HG03439 (cell line): ENCODE measurements at regions not wholly inside any gene's neighbourhood (a gene's known extent, or its start where the extent isn't known, plus 50 kb on each side); places are given as distances from the start of the nearest gene placed in this dataset.

Experiments used
- ATAC-seq: cut with Tn5 transposase; IDR thresholded peaks from one replicate; pipeline ENCODE4 v1.9.1; 2021; ENCODE audit warnings: mild to moderate bottlenecking, moderate library complexity; ENCODE audit not compliant: unreplicated experiment

DNA sequence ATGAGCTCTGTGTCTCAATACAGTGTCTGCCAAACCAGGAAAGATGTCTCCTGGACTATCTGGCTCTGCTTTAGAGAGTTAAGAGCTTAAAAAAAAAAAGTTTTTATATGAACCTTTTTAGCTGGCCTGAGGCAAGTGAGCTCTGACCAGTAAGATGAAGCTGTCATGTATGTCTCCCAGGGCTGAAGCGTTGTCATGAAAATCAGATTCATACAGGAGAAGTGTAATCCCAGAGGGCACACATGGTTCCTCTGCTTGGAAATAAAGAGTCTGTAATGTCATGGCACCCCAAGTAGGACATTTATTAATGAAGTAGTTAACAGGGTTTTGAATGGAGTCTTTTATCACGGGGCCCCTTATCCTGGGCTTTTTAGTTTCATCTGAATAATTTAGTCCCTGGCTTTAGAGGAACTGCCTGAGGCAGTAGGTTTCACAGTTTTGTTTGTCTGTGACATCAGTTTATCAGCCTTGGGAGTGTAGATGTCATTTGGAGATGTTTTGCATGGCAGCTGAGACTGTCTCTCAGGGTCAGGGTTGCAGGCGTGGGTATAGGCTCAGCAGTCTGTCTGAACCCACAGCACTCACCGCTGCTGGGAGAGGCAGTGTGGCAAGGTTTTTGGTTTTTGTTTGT, 223.3 kb downstream of the DIRAS2 start:
- no peak for ATAC-seq

DNA sequence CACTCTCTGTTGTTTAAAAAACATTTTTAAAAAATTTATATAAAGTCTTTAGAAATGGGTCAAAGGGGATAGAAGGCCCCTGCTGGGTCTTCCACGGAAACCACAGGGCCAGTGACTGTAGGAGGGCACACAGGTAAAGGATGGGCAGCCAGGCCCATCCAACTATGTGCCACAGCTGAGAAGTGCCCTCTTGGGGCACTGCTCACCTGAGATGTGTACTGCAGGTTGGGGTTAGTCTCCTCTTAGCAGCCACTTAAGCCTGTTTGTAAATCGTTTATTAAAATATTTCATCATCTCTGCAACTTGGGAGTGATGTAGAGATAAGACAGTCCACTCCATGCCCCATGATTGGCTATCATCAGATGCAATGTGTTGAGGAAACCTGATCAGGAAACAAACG, 222.4 kb downstream of the DIRAS2 start:
- no peak for ATAC-seq

DNA sequence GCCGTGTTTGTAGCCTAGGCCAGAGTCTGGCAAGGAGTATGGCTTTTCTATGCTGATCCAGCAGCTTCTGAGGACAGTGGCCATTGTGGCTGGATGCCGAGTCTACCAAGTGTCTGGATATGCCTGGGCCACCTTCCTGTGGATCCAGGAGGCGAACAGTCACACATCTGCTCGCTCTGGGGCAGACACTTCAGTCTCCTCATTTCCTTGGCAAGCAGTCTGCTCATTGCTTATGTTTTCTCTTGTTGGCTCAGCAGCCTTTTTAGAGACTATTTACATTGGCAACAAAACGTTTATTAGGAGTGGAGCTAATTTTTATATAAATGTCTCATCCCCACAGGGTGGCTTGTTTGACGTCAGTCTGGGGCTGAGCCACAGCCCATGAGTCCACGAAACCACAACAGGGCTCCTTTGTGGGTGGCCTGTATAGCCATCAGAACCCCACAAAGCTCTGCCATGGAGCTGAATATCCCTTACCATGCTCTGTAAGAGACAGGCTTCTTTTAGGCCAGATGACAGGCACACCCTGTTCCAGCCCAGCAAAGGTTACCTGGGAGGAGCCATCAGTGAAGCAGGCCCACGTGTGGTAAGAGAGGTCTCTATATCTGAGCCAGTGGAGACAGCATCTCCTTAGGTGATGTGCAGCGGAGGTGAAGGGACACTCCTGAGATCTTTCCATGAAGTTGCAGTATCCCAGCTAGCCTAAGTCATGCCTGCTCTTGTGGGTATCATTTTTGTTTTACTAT, 221.7 kb downstream of the DIRAS2 start:
- ATAC-seq = no peak

DNA sequence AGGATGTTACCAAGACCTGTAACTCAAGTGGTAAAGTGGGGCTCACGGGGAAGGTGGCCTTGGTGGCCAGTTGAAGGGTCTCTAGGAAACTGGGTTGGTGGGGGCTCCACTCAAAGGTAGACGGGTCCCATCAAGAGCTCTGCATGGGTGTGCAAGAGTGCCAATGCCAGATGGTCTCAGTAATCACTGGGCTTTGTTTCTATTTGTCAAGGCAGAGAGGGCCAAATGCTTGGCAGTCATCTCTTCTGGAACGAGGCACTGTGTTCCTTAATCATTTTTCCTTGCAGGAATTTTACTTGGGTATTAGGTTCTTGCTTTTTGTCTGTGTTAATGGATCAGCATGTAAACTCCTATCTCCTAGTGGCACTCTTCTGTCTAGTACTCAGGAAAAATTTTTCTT, 220.8 kb downstream of the DIRAS2 start:
- no peak for ATAC-seq

DNA sequence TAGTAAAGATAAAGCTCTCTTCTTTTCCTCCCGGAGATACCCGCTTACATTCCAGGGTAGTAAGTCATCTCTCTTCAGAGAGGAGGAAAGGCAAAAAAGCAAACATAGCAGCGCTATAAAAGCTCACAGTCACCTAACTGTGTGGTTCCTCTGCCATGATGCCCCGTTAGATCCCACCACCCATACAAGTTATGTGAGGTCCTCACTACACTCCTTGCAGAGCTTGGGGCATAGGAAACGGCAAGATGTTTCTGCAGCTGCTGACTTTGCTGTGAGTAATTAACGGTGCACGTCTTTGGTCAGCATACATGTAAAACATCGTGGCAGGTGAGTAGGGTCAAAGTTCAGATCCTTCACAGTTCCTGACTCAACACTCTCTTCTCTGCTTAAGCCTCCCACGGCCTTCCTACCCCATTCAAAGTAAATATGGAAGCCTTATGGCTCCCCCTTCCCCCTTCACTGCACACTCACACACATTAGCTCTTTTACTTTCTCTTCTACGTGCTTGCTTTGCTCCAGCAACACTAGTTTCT, 218.9 kb downstream of the DIRAS2 start:
- no peak for ATAC-seq

DNA sequence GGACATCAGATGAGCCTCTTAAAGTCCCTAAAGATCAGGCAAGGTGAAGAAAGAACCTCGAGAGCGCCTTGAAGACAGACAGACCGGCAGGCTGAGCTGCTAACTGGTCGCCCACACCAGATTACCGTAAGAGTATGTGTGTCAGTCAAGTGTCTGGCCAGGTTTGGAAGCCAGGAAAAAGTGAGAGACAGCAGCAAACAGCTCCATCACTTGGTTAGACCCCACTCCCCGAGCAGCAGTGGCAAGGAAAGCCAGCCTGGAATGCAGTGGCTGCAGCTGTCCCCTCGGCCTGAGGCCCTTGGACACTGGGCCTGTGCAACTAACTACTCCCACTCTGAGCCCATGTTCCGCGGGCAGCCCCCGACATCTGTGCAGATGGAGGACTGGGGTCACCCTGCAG, 214.1 kb downstream of the DIRAS2 start:
- no peak for ATAC-seq

DNA sequence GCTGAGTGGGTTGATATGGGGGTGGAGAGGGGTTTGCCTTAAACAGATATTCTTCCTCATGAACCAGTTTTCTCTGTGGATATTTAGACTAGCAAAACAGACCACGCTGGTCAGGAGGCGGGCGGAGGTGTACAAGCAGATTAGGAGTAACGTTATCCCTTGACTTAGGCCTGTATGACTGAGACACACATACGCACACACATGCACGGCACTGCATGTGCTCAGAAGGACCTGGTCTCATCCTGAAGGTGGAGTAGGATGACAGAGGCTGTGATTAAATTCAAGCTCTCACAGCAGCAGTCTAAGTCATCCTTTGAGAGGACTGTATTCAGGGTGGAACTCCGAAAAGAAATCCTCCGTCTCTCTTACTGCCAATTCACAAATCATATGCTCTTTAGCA, 209.7 kb downstream of the DIRAS2 start:
- no peak for ATAC-seq

DNA sequence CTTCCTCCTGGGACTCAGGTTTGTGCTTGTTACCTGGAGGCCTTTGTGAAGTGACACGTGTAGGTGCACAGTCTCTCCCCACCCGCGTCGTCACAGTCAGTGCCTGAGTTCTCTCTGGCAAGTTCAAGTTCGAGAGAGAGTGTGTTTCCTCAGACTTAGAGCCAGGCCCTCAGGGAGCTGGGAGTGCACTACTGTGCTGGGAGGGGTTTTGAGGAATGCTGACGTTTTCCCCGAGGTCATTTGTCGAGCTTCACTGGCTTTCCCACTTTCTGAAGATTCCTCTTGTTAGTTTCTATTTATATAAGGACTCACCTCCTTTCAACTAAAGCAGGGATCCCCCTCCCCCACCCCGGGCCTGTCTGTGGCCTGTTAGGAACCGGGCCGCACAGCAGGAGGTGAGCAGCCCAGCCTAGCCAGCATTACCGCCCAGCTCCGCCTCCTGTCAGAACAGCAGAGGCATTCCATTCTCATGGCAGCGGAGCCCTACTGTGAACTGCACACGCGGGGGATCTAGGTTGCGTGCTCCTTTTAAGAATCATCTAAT, 209.2 kb downstream of the DIRAS2 start:
- no peak for ATAC-seq

DNA sequence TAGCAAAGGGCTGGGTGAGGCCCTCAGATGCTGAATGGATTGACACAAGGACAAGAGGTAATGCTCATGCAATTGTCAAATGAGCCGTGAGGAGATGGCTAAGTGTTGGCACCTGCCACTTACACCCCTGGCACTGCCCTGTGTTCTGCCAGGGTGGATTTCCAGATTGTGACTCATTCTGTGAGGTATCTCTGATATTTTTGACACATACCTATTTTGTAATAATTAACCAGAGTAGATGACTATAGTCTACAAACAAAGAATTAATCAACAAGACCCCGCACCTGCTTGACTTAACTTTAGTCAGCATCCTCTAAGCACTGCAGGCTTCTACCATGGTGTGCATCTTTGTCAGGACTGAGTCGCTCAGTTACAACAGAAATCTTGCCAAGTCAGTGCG, 200.8 kb downstream of the DIRAS2 start:
- no peak for ATAC-seq

DNA sequence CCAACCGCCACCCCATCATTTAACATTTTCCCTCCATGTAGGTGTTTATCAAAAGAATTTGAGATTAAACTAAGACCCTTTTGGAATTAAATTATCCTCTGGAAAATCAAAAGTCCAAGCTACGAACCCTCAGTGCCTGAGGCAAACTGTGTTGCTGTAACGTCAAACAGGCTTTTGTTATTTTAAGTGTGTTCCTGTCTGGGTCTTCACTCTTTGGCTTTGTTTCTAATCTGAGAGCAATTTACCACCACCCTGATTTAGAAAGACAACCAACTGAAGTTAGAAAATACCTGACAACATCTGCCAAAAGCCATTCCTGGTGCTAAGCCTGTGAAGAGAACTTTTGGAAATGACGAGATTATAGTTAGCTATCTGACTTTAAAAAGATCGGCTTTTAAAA, 199.9 kb downstream of the DIRAS2 start:
- no peak for ATAC-seq

DNA sequence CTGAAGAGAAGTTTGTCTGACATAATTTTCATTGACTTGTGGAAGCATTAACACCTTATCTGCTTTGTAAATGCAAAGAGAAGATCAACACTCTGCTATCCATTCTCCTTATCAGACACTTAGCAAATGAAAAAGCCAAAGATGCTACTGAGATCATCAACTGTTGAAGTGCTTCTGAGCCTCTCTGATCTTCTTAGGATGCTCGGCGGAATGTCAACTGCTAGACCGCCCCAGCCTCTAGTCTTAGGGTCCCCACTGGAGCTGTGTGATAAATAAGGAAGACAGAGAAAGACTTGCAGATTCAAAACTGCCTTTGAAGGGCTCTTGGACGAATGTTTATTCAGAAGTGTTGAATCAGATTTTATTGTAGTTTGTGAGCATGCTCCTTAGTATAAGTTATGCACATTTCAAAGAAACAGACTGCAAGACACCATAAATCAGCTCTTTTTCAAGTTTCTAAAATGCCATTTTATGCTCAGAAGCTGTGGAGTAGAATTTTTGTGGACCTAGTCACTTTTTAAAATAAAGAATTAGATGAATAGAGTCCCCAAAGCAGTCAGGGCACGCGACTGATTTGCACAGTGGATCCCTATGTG, 197.9 kb downstream of the DIRAS2 start:
- ATAC-seq = no peak

DNA sequence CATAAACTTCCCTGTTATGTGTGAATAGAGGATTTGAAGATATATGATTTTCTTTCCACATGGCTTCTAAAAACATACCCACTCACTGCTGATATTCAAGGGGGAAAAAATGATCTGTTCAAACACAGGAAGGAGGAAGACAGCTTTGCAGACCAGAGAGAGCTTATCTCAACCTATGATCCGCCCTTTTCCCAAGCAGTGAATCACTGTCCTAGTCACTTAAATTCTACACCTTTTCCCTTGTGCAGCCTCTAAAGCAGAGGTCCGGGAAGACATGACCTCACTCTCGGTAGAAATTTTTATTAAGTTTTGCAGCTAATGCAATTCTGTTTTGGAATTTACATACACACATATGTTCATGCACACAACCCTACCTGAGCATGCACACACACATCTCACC, 197.2 kb downstream of the DIRAS2 start:
- no peak for ATAC-seq

DNA sequence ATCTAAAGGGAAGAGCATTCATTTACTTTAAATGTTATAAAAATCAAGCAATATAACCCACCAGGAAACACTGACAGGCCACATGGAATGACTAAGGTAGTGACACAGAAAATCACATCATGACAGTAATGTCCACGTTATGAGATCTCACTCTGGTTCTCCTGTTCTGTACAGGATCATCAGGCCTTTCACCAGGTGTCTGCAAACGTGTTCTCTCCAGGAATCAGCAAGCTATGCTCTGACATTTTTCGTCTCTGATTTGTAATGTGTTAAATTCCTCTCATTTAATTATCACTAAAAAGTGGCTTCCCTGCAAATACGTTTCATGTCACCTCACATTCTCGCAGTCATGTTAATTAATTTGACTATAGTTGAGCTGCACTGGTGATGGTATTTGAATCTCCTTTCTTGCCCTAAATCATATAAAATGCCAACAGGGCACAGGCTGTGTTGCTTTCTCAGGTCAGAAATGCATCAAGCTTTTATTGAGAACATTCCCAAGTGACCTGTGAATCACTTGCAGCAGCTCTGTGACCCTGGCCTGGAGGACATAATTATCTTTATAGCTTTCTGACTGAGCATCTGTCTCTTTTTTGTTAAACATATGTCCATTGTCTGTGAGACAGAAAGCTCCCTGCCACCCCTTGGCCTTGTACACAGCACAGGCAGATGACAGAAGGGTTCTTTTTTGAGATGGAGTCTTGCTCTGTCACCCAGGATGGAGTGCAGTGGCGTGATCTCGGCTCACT, 196.2 kb downstream of the DIRAS2 start:
- no peak for ATAC-seq

DNA sequence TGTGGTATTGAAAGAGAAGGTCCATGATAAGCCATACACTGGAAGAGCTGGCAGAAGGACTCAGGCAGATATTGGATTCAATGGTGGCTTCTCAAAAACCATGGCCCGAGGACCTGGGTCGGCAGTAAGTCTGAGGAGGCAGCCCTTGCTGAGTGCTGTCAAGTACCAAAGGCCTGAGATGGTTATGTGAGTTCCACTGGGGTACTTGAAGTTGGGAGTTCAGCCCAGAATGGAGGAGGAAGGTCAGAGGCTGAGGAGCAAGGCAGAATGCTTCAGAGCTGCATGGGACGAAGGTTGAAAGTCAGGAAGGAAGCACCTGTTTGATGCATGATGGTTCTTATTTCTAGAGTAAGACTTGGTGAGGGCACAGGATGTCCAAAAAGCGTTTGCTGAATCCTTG, 194.9 kb downstream of the DIRAS2 start:
- ATAC-seq = no peak

DNA sequence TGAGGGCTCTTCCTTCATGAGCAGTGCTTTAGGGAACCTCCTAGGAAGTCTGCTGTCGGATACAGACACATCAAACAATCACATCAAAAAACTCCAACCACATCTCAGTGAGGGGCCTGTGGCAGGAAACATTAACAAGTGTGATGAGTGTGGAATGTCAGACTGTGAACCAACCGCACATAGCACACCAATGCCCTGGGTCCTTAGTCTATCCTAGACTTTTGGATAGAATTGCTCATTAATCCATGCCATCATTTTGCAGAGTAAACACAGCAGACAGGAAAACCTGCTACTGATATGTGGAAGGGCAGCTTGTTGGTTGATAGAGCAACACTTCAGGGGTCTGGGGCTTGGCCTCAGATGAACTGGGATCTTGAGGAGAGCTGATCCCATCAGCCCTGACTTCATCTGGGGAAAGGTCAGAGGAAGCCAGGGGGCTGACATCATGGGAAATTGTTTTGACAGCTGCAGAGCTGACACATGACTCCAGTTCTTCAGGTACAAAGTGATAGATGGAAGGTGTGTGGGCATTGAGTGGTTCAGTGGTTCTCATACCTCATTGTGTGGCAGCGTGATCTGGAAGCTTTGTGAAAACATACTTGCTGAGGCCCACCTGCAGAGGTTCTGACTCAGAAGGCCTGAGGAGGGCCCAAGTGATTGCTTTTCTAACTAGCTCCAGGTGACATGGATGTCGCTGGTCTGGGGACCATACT, 193.3 kb downstream of the DIRAS2 start:
- no peak for ATAC-seq

DNA sequence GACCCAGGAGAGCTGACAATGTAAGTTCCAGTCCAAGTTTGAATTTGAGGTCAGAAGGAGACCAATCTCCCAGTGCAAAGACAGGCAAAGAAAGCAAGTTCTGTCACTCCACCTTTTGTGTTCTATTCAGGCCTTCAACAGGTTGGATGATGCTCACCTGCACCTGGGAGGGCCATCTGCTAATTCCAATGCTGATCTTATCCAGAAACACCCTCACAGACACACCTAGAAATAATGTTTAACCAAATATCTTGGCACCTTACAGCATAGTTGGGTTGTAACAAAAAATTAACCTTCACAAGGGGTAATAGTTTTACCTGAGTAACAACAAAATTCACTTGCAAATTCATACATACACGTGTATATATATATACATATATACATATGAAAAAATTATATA, 190.8 kb downstream of the DIRAS2 start:
- ATAC-seq = no peak

DNA sequence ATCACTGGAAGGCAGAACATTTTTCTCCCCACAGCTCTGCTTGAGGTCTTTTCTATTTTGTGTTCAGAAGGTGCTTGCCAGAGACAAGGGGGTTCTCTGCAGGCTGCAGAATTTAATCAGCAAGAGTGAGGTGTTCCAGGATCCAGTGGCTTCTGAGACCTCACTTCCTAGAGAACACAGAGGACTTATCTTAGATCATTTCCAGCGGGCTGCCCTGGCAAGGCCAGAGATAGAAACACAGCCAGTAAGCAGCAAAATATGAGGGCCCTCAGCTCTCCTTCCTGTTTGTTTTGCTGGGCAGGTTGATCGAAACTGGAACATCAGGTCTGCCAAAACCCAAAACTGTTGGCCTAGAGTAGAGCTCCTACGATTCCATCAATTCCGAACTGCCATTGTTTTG, 187.3 kb downstream of the DIRAS2 start:
- no peak for ATAC-seq

DNA sequence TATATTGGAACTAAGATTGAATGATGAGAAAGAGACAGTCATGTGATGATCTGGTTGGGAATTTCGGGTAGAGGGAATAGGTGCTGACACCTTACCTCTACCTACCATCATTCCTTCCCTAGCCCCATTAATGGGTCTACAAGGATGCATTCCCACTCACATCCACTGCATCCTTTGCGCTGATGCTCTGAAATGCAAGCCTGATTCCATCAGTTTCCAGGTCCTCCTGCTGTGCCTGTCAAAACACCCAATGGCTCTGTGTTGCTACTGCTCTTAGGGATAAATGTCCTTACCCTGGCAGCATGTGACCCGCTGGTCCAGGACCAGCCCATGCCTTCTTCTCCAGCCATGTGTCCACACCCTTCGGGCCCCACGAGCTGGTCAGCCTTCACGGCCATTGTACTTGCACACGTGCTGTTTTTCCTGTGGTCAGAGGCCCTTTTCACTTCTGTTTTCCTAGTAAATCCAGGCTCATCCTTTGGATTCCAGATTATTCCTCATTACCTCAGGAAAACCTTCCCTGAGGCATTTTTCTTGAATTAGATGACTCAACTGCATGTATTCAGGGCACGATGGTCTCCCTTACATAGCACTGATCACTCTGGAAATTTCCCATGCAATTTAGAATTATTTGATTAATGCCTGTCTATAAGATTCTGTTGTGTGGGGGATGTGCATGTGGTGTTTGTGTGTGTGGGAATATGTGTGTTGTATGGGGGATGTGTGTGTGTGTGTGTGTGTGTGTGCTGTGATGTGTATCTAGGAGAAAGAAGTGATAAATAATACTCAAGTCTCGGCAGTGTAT, 185.0 kb downstream of the DIRAS2 start:
- no peak for ATAC-seq

DNA sequence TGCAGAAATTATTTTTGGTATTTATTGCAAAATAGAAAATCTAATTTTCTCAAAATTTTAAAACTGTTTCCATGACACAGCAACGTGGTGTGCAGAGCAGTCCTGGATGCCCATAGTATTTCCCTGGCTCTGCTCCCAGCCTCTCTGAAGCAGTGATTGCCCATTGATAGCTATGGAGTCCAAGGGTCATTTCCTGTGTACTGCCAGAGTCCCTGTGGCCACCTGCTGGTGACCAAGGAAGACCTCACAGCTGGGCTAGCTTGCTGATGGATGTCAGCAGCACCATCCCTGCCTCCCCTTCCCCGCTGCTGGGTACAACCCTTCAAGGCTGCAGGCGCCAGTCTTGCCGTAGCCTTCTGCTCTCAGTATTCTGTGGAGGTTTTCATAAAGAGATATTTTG, 184.1 kb downstream of the DIRAS2 start:
- ATAC-seq = no peak

DNA sequence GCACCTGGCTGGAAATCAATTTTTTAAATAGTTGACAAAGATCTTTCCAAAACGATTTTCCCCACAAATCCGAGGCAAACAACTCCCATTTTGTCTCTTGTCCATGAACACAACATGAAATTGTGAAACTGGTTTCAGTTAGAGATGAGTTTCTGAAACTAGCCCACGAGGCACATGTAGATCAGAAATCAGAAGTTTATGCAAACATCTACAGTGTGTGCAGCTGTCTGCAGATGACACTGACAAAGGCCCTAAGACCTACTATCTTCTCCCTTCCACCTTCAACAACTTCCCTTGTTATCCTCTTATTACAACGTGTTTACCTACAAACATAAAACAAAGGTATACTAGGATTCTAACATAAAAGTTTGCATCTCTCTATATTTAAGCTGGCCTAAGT, 183.3 kb downstream of the DIRAS2 start:
- peak; percentile 48 for ATAC-seq
